GM21825 (cell line): ENCODE measurements at regions not wholly inside any gene's neighbourhood (a gene's known extent, or its start where the extent isn't known, plus 50 kb on each side); places are given as distances from the start of the nearest gene placed in this dataset.
"Not testable (repeated sequence)": the region's sequence is repeated elsewhere in the genome, so short reads cannot be mapped to it uniquely, and the experiment has no call there.

Experiments used
- ATAC-seq: cut with Tn5 transposase; IDR thresholded peaks from one replicate; pipeline ENCODE4 v1.9.1; 2021; ENCODE audit warnings: mild to moderate bottlenecking, moderate library complexity; ENCODE audit not compliant: unreplicated experiment

DNA sequence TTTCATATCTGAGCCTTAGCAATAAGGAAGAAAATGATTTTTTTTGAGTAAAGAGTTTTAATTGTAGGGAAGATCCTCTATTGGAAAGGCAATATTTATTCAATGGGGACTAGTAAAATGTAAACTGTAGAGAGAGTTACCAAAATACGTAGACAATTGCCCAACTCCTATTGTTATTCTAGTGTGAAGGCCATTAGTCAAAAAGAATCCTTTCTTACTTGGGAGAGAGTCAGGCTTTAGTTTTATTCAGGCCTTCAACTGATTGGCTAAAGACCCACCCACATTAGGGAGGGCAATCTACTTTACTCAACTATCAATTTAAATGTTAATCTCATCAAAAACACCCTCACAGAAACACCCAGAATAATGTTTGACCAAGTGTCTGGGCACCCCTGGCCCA, 485.8 kb upstream of the ATXN7L3B start:
- ATAC-seq, result no peak

DNA sequence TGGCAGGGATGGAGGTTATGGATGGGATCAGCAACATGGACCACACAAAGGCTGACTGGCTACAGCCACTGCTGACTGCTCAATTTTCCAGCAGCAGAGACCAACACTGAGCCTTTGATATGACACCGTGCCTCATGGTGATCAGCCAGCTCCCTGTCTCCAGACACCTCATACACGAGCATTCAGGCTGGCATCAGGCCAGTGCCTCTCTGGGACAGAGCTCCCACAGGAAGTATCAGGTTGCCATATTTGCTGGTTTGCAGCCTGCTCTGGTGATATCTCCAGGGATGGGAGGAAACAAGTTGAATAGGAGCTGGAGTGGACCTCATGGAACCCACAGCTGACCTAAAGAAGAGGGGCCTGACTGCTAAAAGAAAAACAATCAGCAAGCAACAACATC, 471.2 kb upstream of the ATXN7L3B start:
- no peak for ATAC-seq

DNA sequence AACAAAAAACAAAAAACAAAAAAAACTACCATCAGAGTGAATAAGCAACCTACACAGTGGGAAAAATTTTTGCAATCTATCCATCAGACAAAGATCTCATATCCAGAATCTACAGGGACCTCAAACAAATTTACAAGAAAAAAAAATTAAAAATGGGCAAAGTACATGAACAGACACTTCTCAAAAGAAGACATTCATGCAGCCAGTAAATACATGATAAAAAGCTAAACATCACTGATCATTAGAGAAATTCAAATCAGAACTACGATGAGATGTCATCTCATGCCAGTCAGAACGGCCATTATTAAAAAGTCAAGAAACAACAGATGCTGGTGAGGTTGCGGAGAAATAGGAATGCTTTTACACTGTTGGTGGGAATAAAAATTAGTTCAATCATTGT, 466.5 kb upstream of the ATXN7L3B start:
- ATAC-seq, result no peak

DNA sequence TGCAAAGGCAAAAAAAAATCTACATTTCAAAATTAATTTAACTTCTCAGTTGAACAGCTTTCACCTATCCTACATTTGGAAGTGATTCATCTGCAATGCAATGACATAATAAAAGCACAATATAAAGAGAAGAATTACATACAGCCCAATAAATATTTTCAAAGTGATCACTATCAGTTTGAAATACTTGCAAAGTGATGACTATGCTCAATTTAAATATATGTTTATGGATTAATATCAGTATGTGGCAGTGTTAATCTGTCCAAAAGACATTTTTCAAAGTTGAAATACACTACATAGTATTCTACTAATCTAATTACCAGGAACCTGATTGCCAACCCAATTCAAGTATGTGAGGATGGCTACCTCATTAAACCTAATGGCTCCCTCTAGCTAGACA, 460.7 kb upstream of the ATXN7L3B start:
- no peak for ATAC-seq

GRCh38 chr12:74105434-74105833, 432.2 kb upstream of the ATXN7L3B start:
- no peak for ATAC-seq

DNA sequence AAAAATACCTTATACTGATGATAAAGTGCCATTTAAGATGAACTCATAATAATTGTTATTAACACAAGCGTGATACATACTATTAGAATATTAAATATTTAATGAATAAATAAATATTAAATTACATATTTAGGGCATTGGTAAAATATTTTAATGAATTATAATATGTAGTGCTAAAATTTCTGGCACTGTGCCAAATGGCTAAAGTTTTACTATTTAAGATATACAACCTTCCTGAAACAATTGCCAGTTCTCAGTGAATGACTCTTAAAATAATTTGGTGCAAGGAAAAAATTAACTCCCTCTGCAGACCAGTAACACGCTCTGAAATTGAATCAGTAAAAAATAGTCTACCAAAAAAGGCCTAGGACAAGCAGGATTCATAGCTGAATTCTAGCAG, 428.9 kb upstream of the ATXN7L3B start:
- ATAC-seq, result no peak

GRCh38 chr12:74111688-74112360, 425.8 kb upstream of the ATXN7L3B start:
- no peak for ATAC-seq

- ATAC-seq, result no peak
Observed at GRCh38 chr12:74119811-74120362, 417.7 kb upstream of the ATXN7L3B start.

GRCh38 chr12:74120644-74121043, 417.0 kb upstream of the ATXN7L3B start:
- ATAC-seq, result no peak

DNA sequence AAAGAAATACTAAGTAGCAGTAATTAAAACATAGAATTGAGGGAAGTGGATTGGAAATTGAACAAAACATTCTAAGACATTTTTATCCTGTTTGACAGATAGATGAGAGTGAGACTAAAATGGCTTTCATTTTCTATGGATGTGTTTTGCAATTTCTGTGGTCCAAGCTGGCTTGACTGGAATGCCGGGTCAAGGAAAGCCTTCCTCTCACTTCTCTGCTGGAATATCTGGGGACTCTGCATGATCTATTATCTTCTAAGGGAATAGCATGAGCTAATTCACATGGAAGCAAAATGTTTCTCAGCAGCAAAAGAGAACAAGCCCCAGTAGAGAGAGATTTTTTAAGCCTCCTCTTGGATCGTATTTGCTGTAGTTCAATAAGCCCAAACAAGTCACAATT, 407.9 kb upstream of the ATXN7L3B start:
- ATAC-seq, result no peak

DNA sequence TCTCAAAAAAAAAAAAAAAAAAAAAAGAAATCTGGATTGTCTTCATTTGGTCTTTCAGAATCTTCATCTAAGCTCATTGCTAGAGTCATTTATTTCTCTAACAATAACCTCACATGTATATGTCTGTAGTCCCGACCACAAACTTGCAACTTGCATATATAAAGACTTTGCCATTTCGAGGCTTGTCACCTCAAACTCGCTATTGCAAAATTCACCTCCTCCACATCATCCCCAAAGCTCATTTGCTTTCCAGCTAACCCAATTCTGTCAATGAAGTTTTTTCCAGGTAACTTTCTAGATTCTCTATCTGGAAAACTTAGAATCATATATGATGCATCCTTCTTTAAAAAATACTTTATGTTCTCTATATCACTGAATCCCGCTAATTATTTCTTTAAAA, 393.2 kb upstream of the ATXN7L3B start:
- no peak for ATAC-seq

GRCh38 chr12:74145328-74145727, 392.3 kb upstream of the ATXN7L3B start:
- no peak for ATAC-seq

DNA sequence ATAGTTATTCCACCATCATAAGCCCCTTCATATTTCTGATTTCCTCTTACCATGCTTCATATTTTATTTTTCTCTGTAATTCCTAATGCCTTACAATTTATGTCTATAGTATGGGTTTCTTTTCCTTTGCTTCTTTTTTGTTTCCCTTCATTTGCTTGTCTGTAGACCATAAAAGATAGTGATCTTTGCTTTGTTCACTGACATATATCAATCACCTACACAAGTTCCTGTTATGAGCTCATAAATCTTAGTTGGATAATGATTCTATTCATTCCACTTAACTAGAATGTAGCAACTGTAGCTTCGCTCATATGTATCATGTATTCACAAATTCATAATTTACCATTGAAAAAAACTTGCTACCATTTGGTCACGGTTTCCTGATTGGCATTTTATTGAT, 388.8 kb upstream of the ATXN7L3B start:
- no peak for ATAC-seq

GRCh38 chr12:74152370-74152769, 385.3 kb upstream of the ATXN7L3B start:
- ATAC-seq, result no peak

DNA sequence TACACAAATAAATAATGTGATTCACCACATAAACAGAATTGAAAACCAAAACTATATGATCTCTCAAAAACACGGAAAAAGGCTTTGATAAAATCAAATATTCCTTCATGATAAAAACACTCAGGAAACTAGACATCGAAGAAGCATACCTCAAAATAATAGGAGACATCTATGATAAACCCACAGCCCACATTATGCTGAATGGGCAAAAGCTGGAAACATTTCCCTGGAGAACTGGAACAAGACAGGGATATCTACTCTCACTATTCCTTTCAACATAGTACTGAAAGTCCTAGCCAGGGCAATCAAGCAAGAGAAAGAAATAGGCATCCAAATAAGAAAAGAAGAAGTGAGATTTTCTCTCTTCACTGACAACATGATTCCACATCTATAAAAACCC, 371.5 kb upstream of the ATXN7L3B start:
- no peak for ATAC-seq

- no peak for ATAC-seq
Observed at GRCh38 chr12:74169607-74170006, 368.0 kb upstream of the ATXN7L3B start.

DNA sequence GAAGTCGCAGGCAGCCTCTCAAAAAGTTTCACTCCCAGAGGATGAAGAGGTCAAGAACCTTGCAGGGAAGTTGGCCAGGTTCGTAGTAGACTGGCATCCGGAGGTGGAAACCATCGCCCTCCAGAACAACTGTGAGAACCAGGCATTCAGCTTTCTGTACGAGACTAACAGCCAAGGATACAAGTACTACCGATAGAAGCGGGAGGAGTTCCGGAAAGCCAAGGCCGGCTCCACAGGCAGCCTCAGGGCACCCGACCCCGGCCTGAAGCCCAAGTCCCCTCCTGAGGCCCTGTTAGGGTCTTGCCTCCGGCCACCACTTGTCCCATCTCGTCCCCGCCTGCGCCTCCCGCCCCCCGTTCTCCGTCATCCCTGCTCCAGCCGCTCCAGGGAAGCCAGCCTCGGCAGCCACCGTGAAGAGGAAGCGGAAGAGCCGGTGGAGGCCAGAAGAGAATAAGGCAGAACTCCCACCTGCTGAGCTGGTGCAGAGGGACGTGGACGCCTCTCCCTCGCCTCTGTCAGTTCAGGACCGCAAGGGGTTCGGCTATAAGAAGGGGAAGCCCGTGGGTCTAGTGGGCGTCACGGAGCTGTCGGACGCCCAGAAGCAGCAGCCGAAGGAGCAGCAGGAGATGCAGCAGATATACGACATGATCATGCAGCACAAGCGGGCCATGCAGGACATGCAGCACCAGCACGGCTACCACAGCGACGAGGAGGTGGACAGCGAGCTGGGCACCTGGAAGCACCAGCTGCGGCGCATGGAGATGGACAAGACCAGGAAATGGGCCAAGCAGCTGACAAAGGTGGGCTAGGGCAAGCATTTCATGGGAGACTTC, 366.8 kb upstream of the ATXN7L3B start:
- no peak for ATAC-seq

- ATAC-seq, result no peak
Observed at GRCh38 chr12:74171478-74171909, 366.1 kb upstream of the ATXN7L3B start.

- not testable (repeated sequence) for ATAC-seq
Observed at GRCh38 chr12:74174961-74175360, 362.7 kb upstream of the ATXN7L3B start.

GRCh38 chr12:74185360-74185759, 352.3 kb upstream of the ATXN7L3B start:
- no peak for ATAC-seq

- ATAC-seq, result no peak
Observed at GRCh38 chr12:74193191-74193590, 344.4 kb upstream of the ATXN7L3B start.

DNA sequence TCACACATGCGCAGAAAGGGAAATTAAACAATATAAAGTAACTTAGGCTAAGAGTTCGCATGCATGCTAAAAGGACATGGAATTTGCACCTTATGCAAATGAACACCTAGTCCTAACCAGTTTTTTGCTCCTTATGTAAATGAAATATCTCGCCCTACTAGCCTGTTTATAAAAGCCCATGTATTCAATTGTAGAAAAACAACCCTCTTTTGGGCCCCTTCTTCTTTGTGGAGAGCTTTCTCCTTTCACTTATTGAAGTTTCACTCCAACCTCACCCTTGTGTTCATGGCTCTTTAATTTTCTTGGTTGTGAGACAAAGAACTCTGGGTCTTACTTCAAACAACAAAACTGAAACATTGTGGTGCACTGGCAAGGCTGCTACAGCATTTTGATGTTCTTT, 333.4 kb upstream of the ATXN7L3B start:
- no peak for ATAC-seq
